DOHH2 (cell line): ENCODE measurements at regions not wholly inside any gene's neighbourhood (a gene's known extent, or its start where the extent isn't known, plus 50 kb on each side); places are given as distances from the start of the nearest gene placed in this dataset.

Experiments
- H3F3A ChIP-seq: fragments of 200-600 bp; sonication (generic), shearing (Covaris generic); 2 replicates; pipeline ENCODE4 v1.6.0; 2016; ENCODE audit warnings: antibody characterized with exemption, mild to moderate bottlenecking; ENCODE audit not compliant: control insufficient read depth, insufficient read depth
- H3K27ac ChIP-seq: fragments of 200-600 bp; sonication (generic); 2 replicates; pipeline ENCODE4 v1.5.1; 2014; ENCODE audit warnings: low read depth, mild to moderate bottlenecking, low read length, moderate library complexity
- H3K27me3 ChIP-seq: fragments of 200-600 bp; sonication (generic); 2 replicates; pipeline ENCODE4 v1.6.1; 2014; ENCODE audit warnings: mild to moderate bottlenecking, low read length, mixed read lengths; ENCODE audit not compliant: control insufficient read depth
- H3K36me3 ChIP-seq: fragments of 200-600 bp; sonication (generic); 2 replicates; pipeline ENCODE4 v1.6.1; 2014; ENCODE audit warnings: mild to moderate bottlenecking, low read length, moderate library complexity, mixed read lengths; ENCODE audit not compliant: control insufficient read depth
- H3K4me1 ChIP-seq: fragments of 200-600 bp; sonication (generic); 2 replicates; pipeline ENCODE4 v1.6.1; 2014; ENCODE audit warnings: mild to moderate bottlenecking, low read length, mixed read lengths; ENCODE audit not compliant: control insufficient read depth
- H3K4me2 ChIP-seq: fragments of 200-600 bp; sonication (generic); 2 replicates; pipeline ENCODE4 v1.6.0; 2014; ENCODE audit warnings: mild to moderate bottlenecking, low read length, moderate library complexity
- H3K4me3 ChIP-seq: fragments of 200-600 bp; sonication (generic); 2 replicates; pipeline ENCODE4 v1.5.1; 2014; ENCODE audit warnings: mild to moderate bottlenecking, low read length, mixed read lengths
- H3K79me2 ChIP-seq: fragments of 200-600 bp; sonication (generic); 2 replicates; pipeline ENCODE4 v1.6.1; 2014; ENCODE audit warnings: mild to moderate bottlenecking, low read length, mixed read lengths; ENCODE audit not compliant: control insufficient read depth
- H3K9me2 ChIP-seq: fragments of 200-600 bp; sonication (generic); replicated peaks from 2 replicates; pipeline ENCODE4 v1.6.1; 2014; ENCODE audit warnings: mild to moderate bottlenecking, low read length, mixed read lengths; ENCODE audit not compliant: control insufficient read depth
- H3K9me3 ChIP-seq: fragments of 200-600 bp; sonication (generic); 2 replicates; pipeline ENCODE4 v1.6.1; 2014; ENCODE audit warnings: antibody characterized with exemption, low read length, mixed read lengths; ENCODE audit not compliant: control insufficient read depth, insufficient read depth
- H4K20me1 ChIP-seq: fragments of 200-600 bp; sonication (generic); 2 replicates; pipeline ENCODE4 v1.6.0; 2014; ENCODE audit warnings: low read depth, mild to moderate bottlenecking, antibody characterized with exemption, low read length, moderate library complexity; ENCODE audit not compliant: control insufficient read depth, insufficient read depth
- CTCF ChIP-seq: fragments of 200-600 bp; sonication (generic); IDR thresholded peaks from one replicate; pipeline ENCODE4 v1.5.1; 2014; ENCODE audit warnings: antibody characterized with exemption, mild to moderate bottlenecking, low read depth, low read length; ENCODE audit not compliant: poor library complexity, severe bottlenecking
- EZH2phosphoT487 ChIP-seq: fragments of 200-600 bp; sonication (generic); IDR thresholded peaks from 2 replicates; pipeline ENCODE4 v1.6.1; 2017; ENCODE audit warnings: borderline replicate concordance, mild to moderate bottlenecking, antibody characterized with exemption, low read length, moderate library complexity, mixed read lengths

- TF ChIP-seq CTCF (no peak), EZH2phosphoT487 (no peak)
- Histone ChIP-seq H3K4me1 (no peaks in the 10 kb centered on the region), H3K27me3 (no peaks in the 10 kb centered on the region), H4K20me1 (no peaks in the 10 kb centered on the region), H3K36me3 (no peaks in the 10 kb centered on the region), H3K9me2 (no peaks in the 10 kb centered on the region), H3K27ac (no peak overlapping the region), H3F3A (no peaks in the 10 kb centered on the region), H3K4me3 (no peak overlapping the region), H3K9me3 (no peaks in the 10 kb centered on the region), H3K79me2 (no peaks in the 10 kb centered on the region), H3K4me2 (no peak overlapping the region)
These were observed 342.7 kb downstream of the PMP22 start for GRCh38 chr17:14922411-14922810.

GRCh38 chr17:14921936-14922335 lies 343.2 kb downstream of the PMP22 start:
- H3K4me2 ChIP-seq: no peak overlapping the region
- H4K20me1 ChIP-seq: no peaks in the 10 kb centered on the region
- no peaks in the 10 kb centered on the region for H3K9me3 ChIP-seq
- no peak overlapping the region for H3K4me3 ChIP-seq
- no peaks in the 10 kb centered on the region for H3K4me1 ChIP-seq
- no peaks in the 10 kb centered on the region for H3K9me2 ChIP-seq
- H3K79me2 ChIP-seq: no peaks in the 10 kb centered on the region
- no peaks in the 10 kb centered on the region for H3K36me3 ChIP-seq
- no peak overlapping the region for H3K27ac ChIP-seq
- TF ChIP-seq CTCF: no peak
- TF ChIP-seq EZH2phosphoT487: no peak
- H3F3A ChIP-seq: no peaks in the 10 kb centered on the region
- H3K27me3 ChIP-seq: no peaks in the 10 kb centered on the region

- H3K36me3 ChIP-seq: no peaks in the 10 kb centered on the region
- no peaks in the 10 kb centered on the region for H3F3A ChIP-seq
- TF ChIP-seq CTCF (no peak), EZH2phosphoT487 (no peak)
- no peak overlapping the region for H3K4me3 ChIP-seq
- H3K9me2 ChIP-seq: no peaks in the 10 kb centered on the region
- H3K79me2 ChIP-seq: no peaks in the 10 kb centered on the region
- H3K9me3 ChIP-seq: no peaks in the 10 kb centered on the region
- H3K27me3 ChIP-seq: no peaks in the 10 kb centered on the region
- H3K4me2 ChIP-seq: no peak overlapping the region
- H3K4me1 ChIP-seq: no peaks in the 10 kb centered on the region
- no peak overlapping the region for H3K27ac ChIP-seq
- no peaks in the 10 kb centered on the region for H4K20me1 ChIP-seq
These were observed 345.4 kb downstream of the PMP22 start for GRCh38 chr17:14919631-14920213.

GRCh38 chr17:14919094-14919493 lies 346.0 kb downstream of the PMP22 start:
- no peak for TF ChIP-seq EZH2phosphoT487
- no peak for TF ChIP-seq CTCF
- Histone ChIP-seq H3K4me3 (no peak overlapping the region), H3K79me2 (no peaks in the 10 kb centered on the region), H3K4me2 (no peak overlapping the region), H3K9me3 (no peaks in the 10 kb centered on the region), H4K20me1 (no peaks in the 10 kb centered on the region), H3F3A (no peaks in the 10 kb centered on the region), H3K27ac (no peak overlapping the region), H3K4me1 (no peaks in the 10 kb centered on the region), H3K9me2 (no peaks in the 10 kb centered on the region), H3K27me3 (no peaks in the 10 kb centered on the region), H3K36me3 (no peaks in the 10 kb centered on the region)
